ENCODE measurements at regions not wholly inside any gene's neighbourhood (a gene's known extent, or its start where the extent isn't known, plus 50 kb on each side); places are given as distances from the start of the nearest gene placed in this dataset.

- DNase-seq, result no peak
Observed at GRCh38 chr1:87735750-87736149, 407.1 kb downstream of the LMO4 start.

GRCh38 chr1:87739141-87739540 is 410.5 kb downstream of the LMO4 start:
- DNase-seq, result no peak

GRCh38 chr1:87739704-87740103 is 411.0 kb downstream of the LMO4 start:
- DNase-seq, result no peak

- no peak for DNase-seq
Observed at GRCh38 chr1:87743256-87743655, 414.6 kb downstream of the LMO4 start.

GRCh38 chr1:87744056-87744455 is 415.4 kb downstream of the LMO4 start:
- DNase-seq, result no peak

GRCh38 chr1:87744763-87745162 is 416.1 kb downstream of the LMO4 start:
- no peak for DNase-seq

GRCh38 chr1:87753366-87753765 is 424.7 kb downstream of the LMO4 start:
- DNase-seq, result no peak

- no peak for DNase-seq
Observed at GRCh38 chr1:87754139-87754538, 425.5 kb downstream of the LMO4 start.

GRCh38 chr1:87757676-87758075 is 429.0 kb downstream of the LMO4 start:
- no peak for DNase-seq

- DNase-seq, result no peak
Observed at GRCh38 chr1:87759421-87760087, 430.9 kb downstream of the LMO4 start.

GRCh38 chr1:87760155-87760554 is 431.5 kb downstream of the LMO4 start:
- DNase-seq, result no peak

- no peak for DNase-seq
Observed at GRCh38 chr1:87760654-87761053, 432.0 kb downstream of the LMO4 start.

- no peak for DNase-seq
Observed at GRCh38 chr1:87763483-87763882, 434.8 kb downstream of the LMO4 start.

- no peak for DNase-seq
Observed at GRCh38 chr1:87765057-87765680, 436.5 kb downstream of the LMO4 start.

GRCh38 chr1:87765681-87766070 is 437.0 kb downstream of the LMO4 start:
- DNase-seq, result no peak

- no peak for DNase-seq
Observed at GRCh38 chr1:87766737-87767136, 438.1 kb downstream of the LMO4 start.

GRCh38 chr1:87778896-87779295 is 450.2 kb downstream of the LMO4 start:
- DNase-seq, result no peak

GRCh38 chr1:87781554-87781953 is 452.9 kb downstream of the LMO4 start:
- no peak for DNase-seq

GRCh38 chr1:87783315-87783714 is 454.6 kb downstream of the LMO4 start:
- no peak for DNase-seq

- DNase-seq, result no peak
Observed at GRCh38 chr1:87785386-87785785, 456.7 kb downstream of the LMO4 start.

GRCh38 chr1:87786229-87786628 is 457.5 kb downstream of the LMO4 start:
- no peak for DNase-seq

- DNase-seq, result no peak
Observed at GRCh38 chr1:87786861-87787545, 458.3 kb downstream of the LMO4 start.

GRCh38 chr1:87787551-87787950 is 458.9 kb downstream of the LMO4 start:
- DNase-seq, result no peak

GRCh38 chr1:87790756-87791155 is 462.1 kb downstream of the LMO4 start:
- DNase-seq, result no peak

All from stimulated activated CD8-positive, alpha-beta memory T cell treated with anti-CD3 and anti-CD28 coated beads, Interleukin-4, amount 100 ng/mL, for 48 hours (primary cell).